GM12878 (cell line): ENCODE measurements at regions not wholly inside any gene's neighbourhood (a gene's known extent, or its start where the extent isn't known, plus 50 kb on each side); places are given as distances from the start of the nearest gene placed in this dataset.

Source experiments
- ATAC-seq: fragments of 200-7000 bp; cut with Tn5 transposase; 3 replicates; pipeline ENCODE4 v1.9.1; 2020; ENCODE audit warnings: mild to moderate bottlenecking, moderate library complexity
- BruUV-seq: library from RNA; stranded (reverse); fragments of 400-500 nt; replicated peaks from 2 replicates; lab custom pipeline; 2021; lab: Mats Ljungman, UMichigan
- CTCF ChIA-PET: fragments of 300-600 bp; sonication (Branson Sonifier 250); formaldehyde crosslinking; extraction: SDS; loops from one replicate; lab custom pipeline; 2021; ENCODE audit warnings: inconsistent platforms; lab: Yijun Ruan, JAX
- POLR2A ChIA-PET: fragments of 350-600 bp; formaldehyde crosslinking; extraction: SDS; loops from one replicate; lab custom pipeline; 2021; ENCODE audit warnings: inconsistent platforms; lab: Charles Lee
- RAD21 ChIA-PET: fragments of 300-600 bp; sonication (Branson Sonifier 250); formaldehyde crosslinking; loops from one replicate; lab custom pipeline; 2023; ENCODE audit warnings: antibody characterized with exemption; ENCODE audit not compliant: unreplicated experiment; lab: Charles Lee
- SMC1A ChIA-PET: fragments of 300-600 bp; sonication (Branson Sonifier 250); formaldehyde crosslinking; loops from one replicate; lab custom pipeline; 2023; ENCODE audit not compliant: unreplicated experiment, uncharacterized antibody; lab: Charles Lee
- DNase-seq: peaks from one replicate; pipeline ENCODE4 v3.0.0-alpha.2; 2011; ENCODE audit warnings: low read depth, low spot score
- FAIRE-seq: peaks from 3 replicates; lab custom pipeline; 2011; peaks lifted over from hg19 to GRCh38; lab: Jason Lieb, UNC
- H2AFZ ChIP-seq: 2 replicates; pipeline ENCODE4 v1.6.0; 2011; ENCODE audit warnings: low read depth, low read length, control low read depth; ENCODE audit not compliant: control insufficient read depth
- H3K27ac ChIP-seq: 2 replicates; pipeline ENCODE4 v1.5.1; 2011; ENCODE audit warnings: control low read depth; ENCODE audit not compliant: control insufficient read depth, insufficient read depth
- H3K27me3 ChIP-seq, 2 experiments: replicated peaks in 1 of 2; 2 replicates each; pipeline versions ENCODE4 v1.6.0 to v1.6.1; 2011; ENCODE audit warnings: low read length in 1 of 2; ENCODE audit not compliant: control insufficient read depth in 2 of 2, insufficient read depth in 2 of 2
- H3K36me3 ChIP-seq, 2 experiments: 2 replicates each; pipeline ENCODE4 v1.5.1; 2011; ENCODE audit warnings: low read length in 1 of 2; ENCODE audit not compliant: control insufficient read depth in 2 of 2, insufficient read depth in 2 of 2
- H3K4me1 ChIP-seq: 2 replicates; pipeline ENCODE4 v1.6.1; 2011; ENCODE audit warnings: mild to moderate bottlenecking, low read length, moderate library complexity, mixed read lengths; ENCODE audit not compliant: control insufficient read depth, insufficient read depth
- H3K4me2 ChIP-seq: 2 replicates; pipeline ENCODE4 v1.6.0; 2011; ENCODE audit warnings: control low read depth; ENCODE audit not compliant: control insufficient read depth, insufficient read depth
- H3K4me3 ChIP-seq: fragments of 200-600 bp; sonication (generic); 2 replicates; pipeline ENCODE4 v1.5.1; 2016
- H3K79me2 ChIP-seq: 2 replicates; pipeline ENCODE4 v1.6.0; 2011; ENCODE audit warnings: low read length; ENCODE audit not compliant: control insufficient read depth, insufficient read depth
- H3K9ac ChIP-seq: 2 replicates; pipeline ENCODE4 v1.8.0; 2011; ENCODE audit warnings: low read length, control low read depth, mixed read lengths; ENCODE audit not compliant: control insufficient read depth, insufficient read depth
- H3K9me3 ChIP-seq: replicated peaks from 3 replicates; pipeline ENCODE4 v1.5.1; 2011; ENCODE audit warnings: mild to moderate bottlenecking, low read length; ENCODE audit not compliant: control insufficient read depth, insufficient read depth
- H4K20me1 ChIP-seq: 2 replicates; pipeline ENCODE4 v1.6.0; 2011; ENCODE audit not compliant: control insufficient read depth, insufficient read depth
- ASH2L ChIP-seq: fragments of 300-600, 200-600 bp; sonication (generic); IDR thresholded peaks from 2 replicates; pipeline ENCODE4 v1.6.1; 2017; ENCODE audit warnings: low read depth, mild to moderate bottlenecking, borderline replicate concordance
- DPF2 ChIP-seq: fragments of 450-650 bp; IDR thresholded peaks from 2 replicates; pipeline ENCODE4 v1.6.1; 2017; ENCODE audit warnings: mild to moderate bottlenecking
- FOS ChIP-seq: IDR thresholded peaks from 3 replicates; pipeline ENCODE4 v1.6.1; 2011; ENCODE audit warnings: borderline replicate concordance; ENCODE audit not compliant: insufficient read length; ENCODE audit errors: extremely low read depth
- HDAC2 ChIP-seq: fragments of 200-600 bp; sonication (generic); IDR thresholded peaks from 2 replicates; pipeline ENCODE4 v1.6.1; 2017
- MEF2B ChIP-seq: fragments of 450-650 bp; IDR thresholded peaks from 2 replicates; pipeline ENCODE4 v1.6.1; 2018; ENCODE audit warnings: mild to moderate bottlenecking, moderate library complexity; ENCODE audit not compliant: partially characterized antibody, poor library complexity, severe bottlenecking
- RAD21 ChIP-seq: IDR thresholded peaks from 2 replicates; pipeline ENCODE4 v1.6.1; 2011; ENCODE audit warnings: mild to moderate bottlenecking, low read depth, low read length, moderate library complexity; ENCODE audit not compliant: insufficient read depth
- RAD51 ChIP-seq: fragments of 450-650 bp; IDR thresholded peaks from 2 replicates; pipeline ENCODE4 v1.6.1; 2016; ENCODE audit warnings: moderate library complexity, mild to moderate bottlenecking, inconsistent platforms
- SRF ChIP-seq, 2 experiments: IDR thresholded peaks; 2 replicates each; pipeline ENCODE4 v1.6.1; 2011; ENCODE audit warnings: low read depth in 2 of 2, low read length in 2 of 2, mild to moderate bottlenecking in 1 of 2, moderate library complexity in 1 of 2
- TARDBP ChIP-seq: IDR thresholded peaks from 2 replicates; pipeline ENCODE4 v1.6.1; 2016; ENCODE audit warnings: borderline replicate concordance
- ZNF274 ChIP-seq: IDR thresholded peaks from one replicate; pipeline ENCODE4 v1.8.0; 2011; ENCODE audit not compliant: insufficient read length, insufficient read depth
- ZNF622 ChIP-seq: fragments of 450-650 bp; IDR thresholded peaks from 2 replicates; pipeline ENCODE4 v1.6.1; 2017; ENCODE audit warnings: mild to moderate bottlenecking, inconsistent platforms
- ZSCAN29 ChIP-seq: fragments of 450-650 bp; IDR thresholded peaks from 2 replicates; pipeline ENCODE4 v1.6.1; 2017; ENCODE audit warnings: mild to moderate bottlenecking, moderate library complexity
- WGBS: methylation state at CpG from one replicate; pipeline ENCODE4 v1.1.6; 2016; ENCODE audit warnings: low lambda C conversion rate; ENCODE audit not compliant: insufficient replicate concordance, insufficient coverage; ENCODE audit errors: missing lambda C conversion rate; 5-methylcytosine and 5-hydroxymethylcytosine counted together
- in situ Hi-C: fragments of 300-500 bp; cut with MboI; formaldehyde crosslinking; loops from 9 replicates; pipeline ENCODE4 v1.14.3; 2018; ENCODE audit warnings: mixed read lengths
- intact Hi-C: fragments of 100-400 bp; cut with micrococcal nuclease; formaldehyde crosslinking; loops from one replicate; pipeline ENCODE4 v1.14.2; 2022; ENCODE audit not compliant: unreplicated experiment
- TF ChIP-seq, protein P1 (sequence below): IDR thresholded peaks from 2 replicates; pipeline ENCODE4 v1.6.1; 2012; ENCODE audit warnings: low read depth, low read length, improper control_type of control experiment
- TF ChIP-seq, protein P2 (sequence below): fragments of 450-650 bp; IDR thresholded peaks from 2 replicates; pipeline ENCODE4 v1.6.1; 2016; ENCODE audit warnings: mild to moderate bottlenecking

- CTCF ChIA-PET: no interaction called here
- H4K20me1 ChIP-seq: no peaks in the 10 kb centered on the region
- no peaks in the 10 kb centered on the region for H3K36me3 ChIP-seq
- H2AFZ ChIP-seq: no peak overlapping the region
- intact Hi-C loops: no loop called here
- no peak overlapping the region for H3K27ac ChIP-seq
- 74% methylated on average over 19 of the region's 22 CpGs for WGBS
- FAIRE-seq (no peak), DNase-seq (no peak), ATAC-seq (no peak)
- H3K4me3 ChIP-seq: no peak overlapping the region
- no peak overlapping the region for H3K4me2 ChIP-seq
- POLR2A ChIA-PET: no interaction called here
- no peaks in the 10 kb centered on the region for H3K4me1 ChIP-seq
- H3K9ac ChIP-seq: no peak overlapping the region
- in situ Hi-C loops: no loop called here
- TF ChIP-seq, protein P1, sequence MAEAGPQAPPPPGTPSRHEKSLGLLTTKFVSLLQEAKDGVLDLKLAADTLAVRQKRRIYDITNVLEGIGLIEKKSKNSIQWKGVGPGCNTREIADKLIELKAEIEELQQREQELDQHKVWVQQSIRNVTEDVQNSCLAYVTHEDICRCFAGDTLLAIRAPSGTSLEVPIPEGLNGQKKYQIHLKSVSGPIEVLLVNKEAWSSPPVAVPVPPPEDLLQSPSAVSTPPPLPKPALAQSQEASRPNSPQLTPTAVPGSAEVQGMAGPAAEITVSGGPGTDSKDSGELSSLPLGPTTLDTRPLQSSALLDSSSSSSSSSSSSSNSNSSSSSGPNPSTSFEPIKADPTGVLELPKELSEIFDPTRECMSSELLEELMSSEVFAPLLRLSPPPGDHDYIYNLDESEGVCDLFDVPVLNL: no peak
- TF ChIP-seq DPF2 (no peak), ZNF274 (no peak), MEF2B (no peak), FOS (no peak), HDAC2 (no peak), SRF (IDR thresholded peaks at IDR 0.05; ENCODE audit: low read depth in 2 of 2, low read length in 2 of 2) (no peak), RAD51 (no peak), ASH2L (no peak), TARDBP (no peak), ZNF622 (no peak), ZSCAN29 (no peak), RAD21 (no peak)
- TF ChIP-seq, protein P2, sequence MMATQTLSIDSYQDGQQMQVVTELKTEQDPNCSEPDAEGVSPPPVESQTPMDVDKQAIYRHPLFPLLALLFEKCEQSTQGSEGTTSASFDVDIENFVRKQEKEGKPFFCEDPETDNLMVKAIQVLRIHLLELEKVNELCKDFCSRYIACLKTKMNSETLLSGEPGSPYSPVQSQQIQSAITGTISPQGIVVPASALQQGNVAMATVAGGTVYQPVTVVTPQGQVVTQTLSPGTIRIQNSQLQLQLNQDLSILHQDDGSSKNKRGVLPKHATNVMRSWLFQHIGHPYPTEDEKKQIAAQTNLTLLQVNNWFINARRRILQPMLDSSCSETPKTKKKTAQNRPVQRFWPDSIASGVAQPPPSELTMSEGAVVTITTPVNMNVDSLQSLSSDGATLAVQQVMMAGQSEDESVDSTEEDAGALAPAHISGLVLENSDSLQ: no peak
- no peaks in the 10 kb centered on the region for H3K79me2 ChIP-seq
- no peaks in the 10 kb centered on the region; the same call in 2 of the 3 replicates for H3K9me3 ChIP-seq
- H3K27me3 ChIP-seq: no peaks in the 10 kb centered on the region; a peak in 1 of 4 replicates
- RAD21 ChIA-PET: no interaction called here
- SMC1A ChIA-PET: no interaction called here
- no TSS peak for BruUV-seq
Observed at GRCh38 chr18:60662491-60662890, 289.9 kb upstream of the MC4R start.
